Stomach (tissue), 4 donors: ENCODE measurements at regions not wholly inside any gene's neighbourhood (a gene's known extent, or its start where the extent isn't known, plus 50 kb on each side); places are given as distances from the start of the nearest gene placed in this dataset.
"Not testable (repeated sequence)": the region's sequence is repeated elsewhere in the genome, so short reads cannot be mapped to it uniquely, and the experiment has no call there.

Experiments used
- EP300 ChIP-seq: sonication (generic); formaldehyde crosslinking; IDR thresholded peaks from one replicate; pipeline ENCODE4 v1.6.1; 2017; ENCODE audit warnings: antibody characterized with exemption
- POLR2A ChIP-seq, 4 donors: fragments of 450-650 bp; IDR thresholded peaks; one replicate each; pipeline ENCODE4 v1.6.1; 2016; ENCODE audit warnings: antibody characterized with exemption in 4 of 4, control low read depth in 2 of 4, mild to moderate bottlenecking in 1 of 4, moderate library complexity in 1 of 4
- POLR2AphosphoS5 ChIP-seq, 3 donors: sonication (generic); formaldehyde crosslinking; IDR thresholded peaks; one replicate each; pipeline ENCODE4 v1.6.1; 2016; ENCODE audit warnings: antibody characterized with exemption in 3 of 3
- TF ChIP-seq, protein P1 (sequence below), 7 experiments: fragments of 450-650 bp in 4 of 7; fragments of 200-600 bp in 3 of 7; sonication (generic) in 3 of 7; IDR thresholded peaks; one replicate each; pipeline ENCODE4 v1.5.1; 2016 to 2019; ENCODE audit warnings: antibody characterized with exemption in 7 of 7, control low read depth in 2 of 7, mild to moderate bottlenecking in 1 of 7

DNA sequence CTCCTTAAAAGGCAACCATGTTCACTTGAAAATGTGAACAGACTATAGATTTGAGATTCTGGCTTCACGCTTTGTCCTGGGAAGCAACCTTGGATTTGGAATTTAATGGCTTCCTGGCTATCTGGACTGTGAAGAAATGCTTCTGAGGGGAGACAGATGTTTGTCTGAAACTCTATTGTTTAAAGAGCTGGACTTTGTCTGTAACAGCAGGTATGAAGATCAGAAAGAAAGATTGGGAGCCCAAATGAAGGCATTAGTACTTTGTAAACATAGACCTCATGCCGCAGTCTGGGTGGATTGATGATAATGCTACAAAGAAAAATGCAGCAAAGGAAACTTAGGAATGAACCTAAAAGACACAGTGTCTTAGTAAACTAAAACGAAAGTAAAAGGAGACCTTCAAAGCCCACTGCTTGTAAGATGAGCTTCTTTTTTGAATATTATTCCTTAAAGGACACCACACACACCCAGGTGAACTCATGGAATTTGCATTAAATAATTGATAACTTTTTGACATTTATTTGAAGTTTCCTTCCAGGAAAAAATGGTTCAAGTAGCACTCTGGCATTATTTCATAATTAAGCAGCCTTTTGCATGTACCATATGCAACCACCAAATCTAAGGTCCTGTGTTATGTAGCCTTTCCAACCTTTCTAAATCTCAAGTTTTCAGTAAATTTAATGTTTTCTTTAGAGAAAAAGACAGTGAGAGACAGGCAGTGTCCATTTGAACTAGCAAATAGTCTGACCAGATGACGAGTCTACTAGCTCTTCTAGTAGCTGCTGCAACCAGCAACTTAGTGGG is 119.9 kb downstream of the SPDYE17 start:
- TF ChIP-seq POLR2AphosphoS5 (IDR thresholded peaks at IDR 0.05); POLR2A (IDR thresholded peaks at IDR 0.05); EP300: not testable (repeated sequence)
- TF ChIP-seq, protein P1, sequence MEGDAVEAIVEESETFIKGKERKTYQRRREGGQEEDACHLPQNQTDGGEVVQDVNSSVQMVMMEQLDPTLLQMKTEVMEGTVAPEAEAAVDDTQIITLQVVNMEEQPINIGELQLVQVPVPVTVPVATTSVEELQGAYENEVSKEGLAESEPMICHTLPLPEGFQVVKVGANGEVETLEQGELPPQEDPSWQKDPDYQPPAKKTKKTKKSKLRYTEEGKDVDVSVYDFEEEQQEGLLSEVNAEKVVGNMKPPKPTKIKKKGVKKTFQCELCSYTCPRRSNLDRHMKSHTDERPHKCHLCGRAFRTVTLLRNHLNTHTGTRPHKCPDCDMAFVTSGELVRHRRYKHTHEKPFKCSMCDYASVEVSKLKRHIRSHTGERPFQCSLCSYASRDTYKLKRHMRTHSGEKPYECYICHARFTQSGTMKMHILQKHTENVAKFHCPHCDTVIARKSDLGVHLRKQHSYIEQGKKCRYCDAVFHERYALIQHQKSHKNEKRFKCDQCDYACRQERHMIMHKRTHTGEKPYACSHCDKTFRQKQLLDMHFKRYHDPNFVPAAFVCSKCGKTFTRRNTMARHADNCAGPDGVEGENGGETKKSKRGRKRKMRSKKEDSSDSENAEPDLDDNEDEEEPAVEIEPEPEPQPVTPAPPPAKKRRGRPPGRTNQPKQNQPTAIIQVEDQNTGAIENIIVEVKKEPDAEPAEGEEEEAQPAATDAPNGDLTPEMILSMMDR (IDR thresholded peaks at IDR 0.05) = not testable (repeated sequence)
